GM13977 (cell line): ENCODE measurements at regions not wholly inside any gene's neighbourhood (a gene's known extent, or its start where the extent isn't known, plus 50 kb on each side); places are given as distances from the start of the nearest gene placed in this dataset.
"Not testable (repeated sequence)": the region's sequence is repeated elsewhere in the genome, so short reads cannot be mapped to it uniquely, and the experiment has no call there.

Experiments used
- DNase-seq: peaks from one replicate; pipeline ENCODE4 v3.0.0; 2012; ENCODE audit warnings: low spot score
- CTCF ChIP-seq: IDR thresholded peaks from 2 replicates; pipeline ENCODE4 v1.5.1; 2012; ENCODE audit warnings: mild to moderate bottlenecking, control low read depth; ENCODE audit not compliant: insufficient read depth; ENCODE audit errors: extremely low read depth, missing control alignments
- in situ Hi-C: fragments of 300-500 bp; cut with MboI; formaldehyde crosslinking; loops from one replicate; pipeline ENCODE4 v1.12.0; 2022; ENCODE audit warnings: low sequenced_read_pairs, low pct_unique_long_range_greater_than_20kb, mixed read lengths, inconsistent platforms; ENCODE audit not compliant: unreplicated experiment

GRCh38 chr9:30522061-30522460, 1862.4 kb upstream of the ACO1 start:
- DNase-seq = no peak
- in situ Hi-C loops = no loop called here
- TF ChIP-seq CTCF = no peak

- in situ Hi-C loops = no loop called here
- TF ChIP-seq CTCF = no peak
- no peak for DNase-seq
Observed at GRCh38 chr9:30522486-30522885, 1862.0 kb upstream of the ACO1 start.

- no peak for TF ChIP-seq CTCF
- in situ Hi-C loops = no loop called here
- no peak for DNase-seq
Observed at GRCh38 chr9:30524311-30524710, 1860.1 kb upstream of the ACO1 start.

- DNase-seq = no peak
- in situ Hi-C loops = no loop called here
- no peak for TF ChIP-seq CTCF
Observed at GRCh38 chr9:30534455-30534854, 1850.0 kb upstream of the ACO1 start.

GRCh38 chr9:30534896-30535295, 1849.5 kb upstream of the ACO1 start:
- in situ Hi-C loops = no loop called here
- TF ChIP-seq CTCF = no peak
- DNase-seq = no peak

GRCh38 chr9:30536494-30536893, 1847.9 kb upstream of the ACO1 start:
- in situ Hi-C loops = no loop called here
- no peak for TF ChIP-seq CTCF

GRCh38 chr9:30539696-30540095, 1844.7 kb upstream of the ACO1 start:
- DNase-seq, in situ Hi-C loops: not testable (repeated sequence)

More at GRCh38 chr9:30536494-30536893, 1847.9 kb upstream of the ACO1 start:
- no peak for DNase-seq
